ENCODE measurements at regions not wholly inside any gene's neighbourhood (a gene's known extent, or its start where the extent isn't known, plus 50 kb on each side); places are given as distances from the start of the nearest gene placed in this dataset.

DNA sequence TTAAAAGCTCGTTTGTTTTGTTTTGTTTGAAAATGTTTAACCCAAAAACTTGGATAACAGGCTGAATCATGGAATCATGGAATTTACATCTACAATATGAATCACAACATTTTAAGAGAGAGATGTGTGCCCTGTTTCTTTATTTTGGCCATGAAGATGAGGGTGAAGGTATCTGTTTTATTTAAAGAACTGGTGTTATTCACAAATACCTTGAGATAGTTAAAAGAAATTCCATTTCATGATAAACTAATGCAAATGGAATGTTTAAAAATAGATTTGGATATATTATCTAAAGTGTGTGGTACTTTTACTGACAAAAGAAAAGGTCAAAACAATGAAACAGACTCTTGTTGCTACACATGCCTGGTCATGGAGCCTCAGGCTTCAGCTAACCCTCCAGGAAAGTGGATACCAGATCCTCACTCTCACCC, 486.0 kb upstream of the CFAP20DC start:
- POLR2A ChIA-PET = no interaction called here
- H3K27me3 Mint-ChIP-seq = no peaks in the 10 kb centered on the region
- H3K4me1 Mint-ChIP-seq = no peaks in the 10 kb centered on the region
- ATAC-seq (ENCODE audit: low read depth) = no peak
- H3K4me3 Mint-ChIP-seq = no peak overlapping the region
- no peak overlapping the region for H3K27ac Mint-ChIP-seq
- no peak for DNase-seq
- H3K36me3 Mint-ChIP-seq = peaks cover 2% of the 10 kb centered on the region
- H3K9me3 Mint-ChIP-seq = peaks cover 1% of the 10 kb centered on the region

DNA sequence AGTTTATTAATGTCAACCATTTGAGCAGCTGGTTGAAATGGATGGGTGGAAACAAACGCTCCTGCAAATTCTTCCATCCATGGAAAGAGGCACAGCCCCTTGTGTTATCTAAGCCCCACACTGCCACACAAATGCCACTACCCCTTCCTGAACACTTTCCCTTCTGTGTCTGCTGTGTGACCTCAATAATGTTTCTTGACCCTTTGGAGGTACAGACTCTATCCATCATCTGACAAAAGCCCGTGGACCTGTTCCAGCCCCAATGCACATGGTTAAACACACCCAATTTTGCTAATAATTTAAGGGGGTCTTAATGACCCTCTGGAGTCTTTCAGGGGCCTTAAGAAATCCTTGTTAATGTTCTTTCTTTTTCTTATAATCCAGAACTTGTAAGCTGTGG, 482.2 kb upstream of the CFAP20DC start:
- POLR2A ChIA-PET = no interaction called here
- ATAC-seq (ENCODE audit: low read depth) (no peak), DNase-seq (no peak)
- Mint-ChIP-seq H3K9me3 (no peaks in the 10 kb centered on the region), H3K27ac (no peak overlapping the region), H3K27me3 (no peaks in the 10 kb centered on the region), H3K36me3 (no peaks in the 10 kb centered on the region), H3K4me3 (no peak overlapping the region), H3K4me1 (peaks cover 3% of the 10 kb centered on the region)

DNA sequence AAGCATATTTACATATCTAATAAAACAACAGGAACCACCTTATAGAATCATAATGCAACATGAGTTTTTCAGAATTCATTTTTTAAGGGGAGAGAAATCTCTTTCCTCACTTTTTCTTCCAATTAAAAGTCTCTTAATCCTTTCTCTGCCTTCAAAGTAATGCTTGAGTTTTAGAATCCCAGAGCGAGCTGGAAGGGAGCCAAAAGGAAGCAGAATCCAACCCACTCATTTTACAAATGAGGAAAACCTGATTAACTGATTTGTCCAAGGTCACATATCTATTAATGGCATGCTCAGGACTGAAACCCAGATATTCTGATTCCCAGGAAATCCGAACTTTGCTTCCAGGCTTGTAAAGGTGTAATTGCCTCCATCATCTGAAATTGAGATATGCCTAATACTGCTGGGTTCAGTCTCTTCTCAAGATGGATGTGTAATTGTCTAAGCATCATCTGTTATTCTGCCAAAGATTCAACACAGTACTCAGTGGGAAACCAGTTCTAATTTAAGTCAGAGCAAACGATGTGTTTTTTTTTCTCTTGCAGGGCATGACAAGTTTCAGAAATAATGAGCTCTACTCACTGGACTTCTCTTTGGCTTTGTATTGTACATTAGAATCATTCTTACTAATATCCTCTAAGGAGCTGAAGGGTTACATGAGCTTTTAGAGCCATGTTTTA, 481.4 kb upstream of the CFAP20DC start:
- no peaks in the 10 kb centered on the region for H3K9me3 Mint-ChIP-seq

DNA sequence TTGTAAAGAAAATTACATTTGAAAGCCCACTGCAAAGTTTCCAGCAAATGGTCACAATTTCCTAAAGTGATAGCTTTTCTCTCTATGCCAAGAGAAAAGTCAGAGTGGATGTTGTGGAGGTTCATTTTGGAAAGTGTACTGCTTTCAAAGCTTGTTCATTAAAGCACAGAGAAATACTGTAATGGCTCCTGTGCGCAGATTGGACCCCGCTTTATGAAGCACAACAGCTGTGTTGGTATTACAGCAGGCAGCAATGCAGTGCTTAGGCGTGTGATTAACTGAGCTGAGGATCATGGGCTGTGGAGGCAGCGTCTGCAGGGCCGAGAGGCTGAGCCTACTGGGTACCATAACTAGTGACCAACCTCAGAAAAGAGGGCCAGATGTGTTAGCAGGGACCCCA, 478.4 kb upstream of the CFAP20DC start:
- Mint-ChIP-seq H3K27me3 (no peaks in the 10 kb centered on the region), H3K27ac (no peak overlapping the region), H3K9me3 (peaks cover 3% of the 10 kb centered on the region), H3K4me3 (no peak overlapping the region), H3K4me1 (peaks cover 3% of the 10 kb centered on the region), H3K36me3 (no peaks in the 10 kb centered on the region)
- POLR2A ChIA-PET = no interaction called here
- ATAC-seq (ENCODE audit: low read depth) (no peak), DNase-seq (no peak)

More for the DNA sequence above, 481.4 kb upstream of the CFAP20DC start:
- POLR2A ChIA-PET = no interaction called here
- Mint-ChIP-seq H3K27ac (no peak overlapping the region), H3K4me3 (no peak overlapping the region), H3K27me3 (no peaks in the 10 kb centered on the region), H3K36me3 (no peaks in the 10 kb centered on the region), H3K4me1 (peaks cover 3% of the 10 kb centered on the region)
- ATAC-seq (ENCODE audit: low read depth) (no peak), DNase-seq (no peak)

DNA sequence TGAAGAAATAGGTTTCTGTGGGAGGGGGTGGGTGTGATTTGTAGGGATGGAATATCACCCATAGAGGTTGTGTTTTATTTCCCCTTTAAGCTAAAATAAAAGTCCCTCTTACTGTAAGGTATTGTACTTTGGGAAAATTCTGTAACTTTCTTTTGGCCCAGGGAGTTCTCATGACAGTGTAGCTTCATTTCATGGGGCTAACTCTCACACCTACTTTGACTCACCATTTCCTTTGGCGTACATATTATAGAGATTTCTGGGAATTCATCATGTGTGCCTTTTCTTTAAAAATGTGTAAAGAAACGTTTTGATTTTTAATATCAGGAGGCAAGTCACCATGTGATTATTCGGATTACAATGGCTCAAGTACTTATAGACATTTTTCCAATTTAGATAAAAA, 477.7 kb upstream of the CFAP20DC start:
- no peak for DNase-seq
- ATAC-seq (ENCODE audit: low read depth) = no peak
- Mint-ChIP-seq H3K27ac (no peak overlapping the region), H3K36me3 (no peaks in the 10 kb centered on the region), H3K4me3 (no peak overlapping the region), H3K4me1 (peaks cover 3% of the 10 kb centered on the region), H3K27me3 (no peaks in the 10 kb centered on the region), H3K9me3 (peaks cover 3% of the 10 kb centered on the region)
- POLR2A ChIA-PET = no interaction called here

DNA sequence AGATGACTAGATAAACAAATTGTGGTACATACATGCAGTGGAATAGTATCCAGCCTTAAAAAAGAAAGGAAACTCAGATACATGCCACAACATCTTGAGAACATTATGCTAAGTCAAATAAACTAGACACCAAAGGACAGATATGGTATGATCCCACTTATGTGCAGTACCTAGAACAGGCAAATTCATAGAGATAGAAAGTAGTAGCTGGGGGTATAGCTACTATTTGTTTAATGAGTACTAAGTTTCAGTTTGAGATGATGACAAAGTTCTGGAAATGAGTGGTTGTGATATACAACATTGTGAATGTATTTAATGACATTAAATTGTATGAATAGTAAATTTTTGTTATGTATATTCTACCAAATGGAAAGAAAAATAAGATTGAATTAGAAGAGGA, 477.2 kb upstream of the CFAP20DC start:
- DNase-seq (no peak), ATAC-seq (ENCODE audit: low read depth) (no peak)
- Mint-ChIP-seq H3K36me3 (no peaks in the 10 kb centered on the region), H3K27me3 (no peaks in the 10 kb centered on the region), H3K4me3 (no peak overlapping the region), H3K27ac (no peak overlapping the region), H3K9me3 (peaks cover 3% of the 10 kb centered on the region), H3K4me1 (peaks cover 3% of the 10 kb centered on the region)
- POLR2A ChIA-PET = no interaction called here

DNA sequence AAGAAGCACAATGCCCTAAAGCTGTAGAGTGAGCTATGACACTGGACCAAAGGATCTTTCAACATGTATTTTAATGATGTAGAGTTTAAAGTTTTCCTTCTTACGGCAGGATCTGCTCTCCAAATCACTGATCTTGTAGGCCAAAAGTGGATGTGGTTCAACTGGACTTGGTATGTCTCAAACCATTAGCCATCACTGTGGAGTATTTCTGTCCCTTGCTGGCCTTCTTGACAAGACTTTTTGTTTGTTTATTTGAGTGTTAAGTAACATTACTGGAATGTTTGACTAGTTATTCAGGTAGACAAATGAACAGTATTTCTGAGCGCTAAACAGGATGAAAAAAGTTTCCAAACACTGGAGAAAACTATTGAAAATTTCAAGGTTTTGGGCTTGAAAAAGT, 472.7 kb upstream of the CFAP20DC start:
- peaks cover 2% of the 10 kb centered on the region for H3K4me1 Mint-ChIP-seq
- peaks cover 3% of the 10 kb centered on the region for H3K9me3 Mint-ChIP-seq
- no peaks in the 10 kb centered on the region for H3K27me3 Mint-ChIP-seq
- peaks cover 2% of the 10 kb centered on the region for H3K36me3 Mint-ChIP-seq
- no peak overlapping the region for H3K27ac Mint-ChIP-seq
- POLR2A ChIA-PET = no interaction called here
- DNase-seq (no peak), ATAC-seq (ENCODE audit: low read depth) (no peak)
- no peak overlapping the region for H3K4me3 Mint-ChIP-seq

DNA sequence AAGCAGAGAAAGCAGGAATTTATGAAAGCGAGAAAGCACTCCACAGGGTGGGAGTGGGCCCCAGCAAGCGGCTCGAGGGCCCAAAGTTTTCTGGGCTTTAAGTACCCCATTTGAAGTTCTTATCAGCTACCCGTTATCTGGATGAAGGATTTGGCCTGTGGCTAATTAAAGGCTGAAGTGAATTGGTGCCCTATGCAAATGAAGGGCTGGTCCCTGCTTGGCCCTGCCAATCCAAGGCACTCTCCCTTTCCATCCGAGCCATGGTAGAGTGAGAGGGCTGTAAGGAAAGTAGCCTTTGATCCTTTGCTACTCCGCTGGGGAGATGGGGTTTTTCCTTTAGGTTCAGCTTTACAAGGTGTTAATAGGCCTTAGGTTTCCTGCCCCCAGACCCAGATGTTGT, 469.3 kb upstream of the CFAP20DC start:
- Mint-ChIP-seq H3K9me3 (peaks cover 3% of the 10 kb centered on the region), H3K27ac (no peak overlapping the region), H3K27me3 (peaks cover 2% of the 10 kb centered on the region), H3K4me1 (peaks cover 4% of the 10 kb centered on the region), H3K36me3 (peaks cover 2% of the 10 kb centered on the region), H3K4me3 (no peak overlapping the region)
- ATAC-seq (ENCODE audit: low read depth) = no peak
- POLR2A ChIA-PET = no interaction called here
- no peak for DNase-seq

DNA sequence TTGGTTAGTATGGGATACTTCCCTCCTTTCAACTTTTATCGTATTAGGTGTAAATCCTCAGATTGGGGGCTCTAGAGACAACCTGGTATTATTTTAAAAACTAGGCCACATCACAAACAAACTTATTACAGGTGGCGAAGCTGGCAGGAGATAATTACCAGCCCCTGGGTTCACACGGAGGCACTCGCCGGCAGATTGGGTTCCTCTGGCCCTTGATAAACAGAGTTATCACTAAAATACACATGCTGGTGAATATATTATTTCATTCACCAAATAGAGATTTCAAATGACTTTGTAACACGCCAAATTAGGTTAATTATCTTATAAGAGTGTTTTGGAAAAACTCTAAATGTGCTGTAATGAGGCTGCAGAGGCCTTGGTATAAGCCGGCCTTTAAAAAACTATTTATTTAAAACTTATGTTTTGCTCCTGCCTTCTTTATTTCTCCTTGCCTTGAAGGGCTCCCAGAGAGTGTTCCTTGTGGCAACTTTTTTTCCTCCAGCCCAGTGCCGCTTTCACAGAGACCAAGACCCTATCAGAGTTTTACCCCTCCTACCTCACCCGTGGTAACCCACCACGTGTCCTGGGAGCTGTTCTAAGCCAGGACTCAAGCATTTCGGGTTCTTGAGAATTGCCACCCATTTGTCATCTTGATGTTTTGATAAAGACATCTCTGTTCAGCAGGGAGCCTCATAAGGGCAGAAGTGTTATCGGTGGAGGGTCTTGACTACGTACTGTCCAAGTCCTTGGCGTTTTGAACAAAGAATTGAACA, 468.6 kb upstream of the CFAP20DC start:
- POLR2A ChIA-PET = no interaction called here
- H3K36me3 Mint-ChIP-seq = peaks cover 2% of the 10 kb centered on the region
- peaks cover 4% of the 10 kb centered on the region for H3K4me1 Mint-ChIP-seq
- ATAC-seq (ENCODE audit: low read depth) (no peak), DNase-seq (no peak)
- no peak overlapping the region for H3K27ac Mint-ChIP-seq
- H3K9me3 Mint-ChIP-seq = peaks cover under 1% of the 10 kb centered on the region
- peaks cover 2% of the 10 kb centered on the region for H3K27me3 Mint-ChIP-seq
- H3K4me3 Mint-ChIP-seq = no peak overlapping the region

DNA sequence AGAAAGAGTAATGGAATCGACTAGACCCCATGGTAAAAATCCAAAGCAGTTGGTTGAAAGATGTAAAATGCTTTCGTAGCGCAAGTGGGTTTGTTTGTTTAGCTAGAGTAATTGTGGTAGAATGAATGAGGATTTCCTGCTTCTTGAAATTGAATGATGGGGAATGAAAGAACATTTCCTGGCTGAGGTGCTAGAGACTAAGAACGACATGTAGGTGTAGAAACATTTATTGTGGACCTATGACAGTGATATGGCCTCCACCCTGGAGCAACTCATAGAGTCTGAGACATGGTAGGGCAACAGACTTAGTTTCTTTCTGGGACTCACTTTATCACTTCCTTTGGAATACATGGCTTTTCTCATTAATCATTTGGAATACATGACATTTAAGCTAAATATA, 467.6 kb upstream of the CFAP20DC start:
- Mint-ChIP-seq H3K4me3 (no peak overlapping the region), H3K4me1 (peaks cover 4% of the 10 kb centered on the region), H3K27me3 (peaks cover 2% of the 10 kb centered on the region), H3K27ac (no peak overlapping the region), H3K9me3 (no peaks in the 10 kb centered on the region), H3K36me3 (peaks cover 2% of the 10 kb centered on the region)
- DNase-seq (no peak), ATAC-seq (ENCODE audit: low read depth) (no peak)
- POLR2A ChIA-PET = no interaction called here

DNA sequence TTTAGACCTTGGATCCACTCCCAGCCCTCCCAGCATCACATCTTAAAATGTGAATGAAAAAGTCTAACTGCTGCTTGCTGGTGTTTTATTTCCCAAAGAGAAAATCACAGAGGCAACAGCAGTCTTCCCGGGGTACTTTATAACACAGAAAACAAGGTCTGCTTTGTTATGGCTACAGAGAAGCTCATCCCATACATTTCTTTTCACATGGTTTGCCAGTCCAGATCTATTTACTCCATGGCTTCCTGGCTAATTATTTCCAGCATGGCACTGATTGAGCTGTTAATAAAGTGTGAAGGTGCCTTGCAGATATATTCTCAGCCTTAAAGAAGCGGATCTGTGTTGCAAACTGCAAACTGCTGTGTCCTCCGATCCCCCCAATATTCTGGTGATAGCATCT, 466.1 kb upstream of the CFAP20DC start:
- POLR2A ChIA-PET = no interaction called here
- peaks cover 2% of the 10 kb centered on the region for H3K9me3 Mint-ChIP-seq
- no peak overlapping the region for H3K4me3 Mint-ChIP-seq
- peaks cover 6% of the 10 kb centered on the region for H3K4me1 Mint-ChIP-seq
- ATAC-seq (ENCODE audit: low read depth) = no peak
- no peak for DNase-seq
- H3K36me3 Mint-ChIP-seq = peaks cover 2% of the 10 kb centered on the region
- no peak overlapping the region for H3K27ac Mint-ChIP-seq
- peaks cover 2% of the 10 kb centered on the region for H3K27me3 Mint-ChIP-seq

DNA sequence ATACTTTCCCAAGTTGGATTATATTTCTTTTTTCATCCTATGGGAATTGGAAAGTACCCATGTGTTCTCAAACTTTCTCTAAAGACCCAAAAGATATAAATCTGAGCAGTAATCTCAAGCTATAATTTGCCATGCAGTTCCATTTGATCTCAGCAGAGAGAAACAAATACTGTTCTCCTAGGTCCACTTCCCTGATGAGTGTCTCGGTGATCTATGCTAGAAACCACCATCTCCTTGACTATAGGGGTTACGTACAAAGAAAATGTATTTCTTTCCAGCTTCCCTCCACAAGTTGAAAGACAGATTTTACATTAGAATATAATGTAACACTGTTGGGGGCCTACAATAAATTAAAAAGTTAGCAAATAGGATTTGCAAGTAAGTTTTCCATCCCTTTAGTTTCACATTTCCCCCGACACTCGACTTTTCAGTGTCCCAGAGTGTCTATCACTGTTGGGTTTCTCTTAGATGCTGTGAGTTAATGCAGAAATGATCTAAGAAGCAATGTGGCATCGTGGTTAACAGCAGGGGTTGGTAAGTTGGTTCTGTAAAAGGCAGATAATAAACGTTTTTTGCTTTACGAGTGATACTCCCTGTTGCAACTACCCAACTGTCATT, 465.1 kb upstream of the CFAP20DC start:
- peaks cover 1% of the 10 kb centered on the region for H3K36me3 Mint-ChIP-seq
- ATAC-seq (ENCODE audit: low read depth) = no peak
- H3K4me3 Mint-ChIP-seq = peak overlapping the region; percentile 26
- H3K27me3 Mint-ChIP-seq = peaks cover 2% of the 10 kb centered on the region
- no peak overlapping the region for H3K27ac Mint-ChIP-seq
- POLR2A ChIA-PET = no interaction called here
- peaks cover 6% of the 10 kb centered on the region for H3K4me1 Mint-ChIP-seq
- peaks cover 2% of the 10 kb centered on the region for H3K9me3 Mint-ChIP-seq
- no peak for DNase-seq

DNA sequence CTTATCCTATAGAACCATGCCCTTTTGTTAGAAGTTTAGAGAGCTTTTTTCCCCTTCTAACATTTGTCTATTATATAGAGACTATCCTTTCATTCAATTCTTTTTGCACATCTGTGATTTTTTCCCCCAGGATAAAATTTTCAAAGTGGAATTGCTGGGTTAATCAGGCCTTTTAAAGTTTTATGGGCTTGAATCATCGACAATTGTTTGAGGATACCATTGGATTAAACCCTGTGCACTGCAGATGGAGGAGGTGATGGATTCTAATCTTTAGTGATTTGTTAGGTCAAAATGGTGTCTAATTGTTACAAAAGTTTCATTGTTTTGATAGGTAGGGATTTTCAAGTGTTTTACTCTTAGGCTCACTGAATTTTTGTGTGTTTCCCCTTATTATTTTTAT, 463.7 kb upstream of the CFAP20DC start:
- POLR2A ChIA-PET = no interaction called here
- Mint-ChIP-seq H3K4me1 (peaks cover 6% of the 10 kb centered on the region), H3K4me3 (no peak overlapping the region), H3K9me3 (peaks cover 4% of the 10 kb centered on the region), H3K27ac (no peak overlapping the region), H3K36me3 (no peaks in the 10 kb centered on the region), H3K27me3 (peaks cover 5% of the 10 kb centered on the region)
- DNase-seq = no peak
- no peak for ATAC-seq (ENCODE audit: low read depth)

DNA sequence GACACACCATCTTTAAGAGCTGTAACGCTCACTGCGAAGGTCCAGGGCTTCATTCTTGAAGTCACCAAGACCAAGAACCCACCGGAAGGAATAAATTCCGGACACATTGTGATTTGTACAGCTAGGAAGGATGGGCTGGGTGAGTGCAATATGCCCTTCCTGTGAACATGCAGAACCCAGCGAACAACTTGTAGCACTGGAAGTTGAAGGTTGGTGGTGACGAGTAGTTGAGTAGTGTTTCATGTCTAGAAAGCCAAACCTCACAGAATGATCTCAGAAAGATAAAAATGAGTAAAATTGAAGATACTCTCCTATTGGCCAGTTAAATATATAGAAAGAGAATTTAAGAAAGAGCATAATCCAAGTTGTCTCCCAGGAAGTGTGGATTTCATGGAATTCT, 462.2 kb upstream of the CFAP20DC start:
- peaks cover 6% of the 10 kb centered on the region for H3K9me3 Mint-ChIP-seq
- no peak overlapping the region for H3K27ac Mint-ChIP-seq
- ATAC-seq (ENCODE audit: low read depth) (no peak), DNase-seq (no peak)
- H3K27me3 Mint-ChIP-seq = peaks cover 5% of the 10 kb centered on the region
- no peak overlapping the region for H3K4me3 Mint-ChIP-seq
- POLR2A ChIA-PET = no interaction called here
- H3K4me1 Mint-ChIP-seq = peaks cover 4% of the 10 kb centered on the region
- H3K36me3 Mint-ChIP-seq = no peaks in the 10 kb centered on the region
